SK-N-SH (cell line): ENCODE measurements at regions not wholly inside any gene's neighbourhood (a gene's known extent, or its start where the extent isn't known, plus 50 kb on each side); places are given as distances from the start of the nearest gene placed in this dataset.

Experiments
- CTCF ChIA-PET: fragments of 300-600, 350-600 bp; formaldehyde crosslinking; extraction: SDS; loops from one replicate; lab custom pipeline; 2021; lab: Yijun Ruan, JAX
- POLR2A ChIA-PET: fragments of 350-600 bp; sonication (Branson Sonifier 250); formaldehyde crosslinking; extraction: SDS; loops from one replicate; lab custom pipeline; 2020; ENCODE audit warnings: antibody characterized with exemption, inconsistent platforms; lab: Yijun Ruan, JAX
- DNase-seq: peaks from one replicate; pipeline ENCODE4 v3.0.0; 2012
- H2AFZ ChIP-seq: fragments of 200-600 bp; sonication (generic); 2 replicates; pipeline ENCODE4 v1.8.1; 2016; ENCODE audit warnings: antibody characterized with exemption, mild to moderate bottlenecking, low read depth
- H3F3A ChIP-seq: fragments of 200-600 bp; sonication (generic); replicated peaks from 2 replicates; pipeline ENCODE3; 2016; ENCODE audit warnings: antibody characterized with exemption, mild to moderate bottlenecking; ENCODE audit not compliant: insufficient read depth
- H3K27ac ChIP-seq, 2 experiments: fragments of 200-500 bp in 1 of 2; fragments of 200-600 bp in 1 of 2; sonication (Bioruptor generic) in 1 of 2; sonication (generic), shearing (Covaris generic) in 1 of 2; 2 replicates each; pipeline versions ENCODE4 v1.5.1 to v1.6.1; 2014 to 2016; ENCODE audit warnings: low read depth in 2 of 2, inconsistent platforms in 1 of 2, low read length in 1 of 2, mild to moderate bottlenecking in 1 of 2, mixed read lengths in 1 of 2
- H3K27me3 ChIP-seq: fragments of 200-600 bp; sonication (generic), shearing (Covaris generic); 2 replicates; pipeline ENCODE4 v1.6.1; 2016; ENCODE audit warnings: mixed run types; ENCODE audit not compliant: insufficient read depth
- H3K36me3 ChIP-seq, 2 experiments: fragments of 200-500 bp in 1 of 2; fragments of 200-600 bp in 1 of 2; sonication (Bioruptor generic) in 1 of 2; sonication (generic) in 1 of 2; replicated peaks in 1 of 2; 2 replicates each; pipeline versions ENCODE3 to v1.5.1; 2014 to 2016; ENCODE audit warnings: low read length in 1 of 2, mild to moderate bottlenecking in 1 of 2; ENCODE audit not compliant: insufficient read depth in 2 of 2, control insufficient read depth in 1 of 2
- H3K4me1 ChIP-seq, 2 experiments: fragments of 200-500 bp in 1 of 2; fragments of 200-600 bp in 1 of 2; sonication (Bioruptor generic) in 1 of 2; sonication (generic), shearing (Covaris generic) in 1 of 2; 2 replicates each; pipeline versions ENCODE4 v1.5.1 to v1.6.1; 2014 to 2016; ENCODE audit warnings: low read depth in 1 of 2, low read length in 1 of 2, mixed run types in 1 of 2; ENCODE audit not compliant: insufficient read depth in 2 of 2, control insufficient read depth in 1 of 2
- H3K4me2 ChIP-seq: fragments of 200-600 bp; sonication (generic), shearing (Covaris generic); 2 replicates; pipeline ENCODE4 v1.6.1; 2017; ENCODE audit warnings: mixed run types
- H3K4me3 ChIP-seq, 2 experiments: fragments of 200-500 bp in 1 of 2; fragments of 200-600 bp in 1 of 2; sonication (Bioruptor generic) in 1 of 2; sonication (generic), shearing (Covaris generic) in 1 of 2; 2 replicates each; pipeline versions ENCODE4 v1.5.1 to v1.8.1; 2014 to 2016; ENCODE audit warnings: low read depth in 2 of 2, inconsistent platforms in 1 of 2, low read length in 1 of 2, mild to moderate bottlenecking in 1 of 2, mixed read lengths in 1 of 2, moderate library complexity in 1 of 2
- H3K79me2 ChIP-seq: fragments of 200-600 bp; sonication (generic); 2 replicates; pipeline ENCODE4 v1.8.1; 2017; ENCODE audit warnings: mild to moderate bottlenecking; ENCODE audit not compliant: insufficient read depth
- H3K9ac ChIP-seq: fragments of 200-600 bp; sonication (generic); 2 replicates; pipeline ENCODE4 v1.6.1; 2017; ENCODE audit warnings: mixed run types
- H3K9me2 ChIP-seq: fragments of 200-600 bp; sonication (generic); 2 replicates; pipeline ENCODE4 v1.6.1; 2017; ENCODE audit warnings: mixed run types
- H3K9me3 ChIP-seq: fragments of 200-600 bp; sonication (generic); 2 replicates; pipeline ENCODE4 v1.6.1; 2017; ENCODE audit warnings: mixed run types, mild to moderate bottlenecking, moderate library complexity
- H4K20me1 ChIP-seq: fragments of 200-600 bp; sonication (generic); 2 replicates; pipeline ENCODE4 v1.6.1; 2017; ENCODE audit warnings: mild to moderate bottlenecking, mixed run types; ENCODE audit not compliant: insufficient read depth
- EZH2phosphoT487 ChIP-seq: fragments of 200-600 bp; sonication (generic); IDR thresholded peaks from 2 replicates; pipeline ENCODE4 v1.6.1; 2017; ENCODE audit warnings: low read depth, mixed run types, mild to moderate bottlenecking, antibody characterized with exemption, moderate library complexity, borderline replicate concordance
- FOXM1 ChIP-seq: IDR thresholded peaks from 2 replicates; pipeline ENCODE4 v1.4.0; 2012; ENCODE audit warnings: low read depth, mild to moderate bottlenecking
- GATA2 ChIP-seq: sonication (generic); formaldehyde crosslinking; IDR thresholded peaks from 2 replicates; pipeline ENCODE4 v1.5.0; 2020; ENCODE audit warnings: mild to moderate bottlenecking, missing genetic modification reagents
- JUND ChIP-seq: IDR thresholded peaks from 2 replicates; pipeline ENCODE4 v1.4.0; 2012
- MXI1 ChIP-seq: IDR thresholded peaks from 2 replicates; pipeline ENCODE4 v1.6.1; 2012; ENCODE audit warnings: mild to moderate bottlenecking, low read depth, low read length, improper control_type of control experiment
- NRF1 ChIP-seq: IDR thresholded peaks from 2 replicates; pipeline ENCODE4 v1.6.1; 2012; ENCODE audit warnings: low read depth, mild to moderate bottlenecking, low read length
- POLR2AphosphoS5 ChIP-seq: IDR thresholded peaks from 2 replicates; pipeline ENCODE4 v1.6.1; 2012; ENCODE audit warnings: low read depth, low read length
- SMC3 ChIP-seq: IDR thresholded peaks from 2 replicates; pipeline ENCODE4 v1.6.1; 2012; ENCODE audit warnings: low read depth, low read length, improper control_type of control experiment
- TAF1 ChIP-seq: IDR thresholded peaks from 2 replicates; pipeline ENCODE4 v1.6.1; 2012; ENCODE audit warnings: low read depth, mild to moderate bottlenecking, low read length, moderate library complexity, borderline replicate concordance
- TCF12 ChIP-seq: IDR thresholded peaks from 2 replicates; pipeline ENCODE4 v1.4.0; 2012
- USF1 ChIP-seq: IDR thresholded peaks from 2 replicates; pipeline ENCODE4 v1.4.0; 2012; ENCODE audit warnings: low read depth, borderline replicate concordance
- YY1 ChIP-seq: IDR thresholded peaks from 2 replicates; pipeline ENCODE4 v1.4.0; 2012; ENCODE audit warnings: low read depth, mild to moderate bottlenecking
- ZBTB33 ChIP-seq: IDR thresholded peaks from 2 replicates; pipeline ENCODE4 v1.4.0; 2012; ENCODE audit warnings: low read depth, borderline replicate concordance
- TF ChIP-seq, protein P1 (sequence below): IDR thresholded peaks from 2 replicates; pipeline ENCODE4 v1.6.1; 2012; ENCODE audit warnings: mild to moderate bottlenecking, low read depth, low read length, moderate library complexity
- TF ChIP-seq, protein P2 (sequence below): fragments of 200-600 bp; sonication (generic); IDR thresholded peaks from 2 replicates; pipeline ENCODE4 v1.6.1; 2017; ENCODE audit warnings: antibody characterized with exemption, mild to moderate bottlenecking, moderate library complexity
- TF ChIP-seq, protein P3 (sequence below): fragments of 150-350 bp; IDR thresholded peaks from 2 replicates; pipeline ENCODE4 v1.6.1; 2016; ENCODE audit warnings: mild to moderate bottlenecking, low read depth, low read length

GRCh38 chr12:16870845-16871244, 264.9 kb upstream of the LMO3 start (continued):
- TF ChIP-seq, protein P1, sequence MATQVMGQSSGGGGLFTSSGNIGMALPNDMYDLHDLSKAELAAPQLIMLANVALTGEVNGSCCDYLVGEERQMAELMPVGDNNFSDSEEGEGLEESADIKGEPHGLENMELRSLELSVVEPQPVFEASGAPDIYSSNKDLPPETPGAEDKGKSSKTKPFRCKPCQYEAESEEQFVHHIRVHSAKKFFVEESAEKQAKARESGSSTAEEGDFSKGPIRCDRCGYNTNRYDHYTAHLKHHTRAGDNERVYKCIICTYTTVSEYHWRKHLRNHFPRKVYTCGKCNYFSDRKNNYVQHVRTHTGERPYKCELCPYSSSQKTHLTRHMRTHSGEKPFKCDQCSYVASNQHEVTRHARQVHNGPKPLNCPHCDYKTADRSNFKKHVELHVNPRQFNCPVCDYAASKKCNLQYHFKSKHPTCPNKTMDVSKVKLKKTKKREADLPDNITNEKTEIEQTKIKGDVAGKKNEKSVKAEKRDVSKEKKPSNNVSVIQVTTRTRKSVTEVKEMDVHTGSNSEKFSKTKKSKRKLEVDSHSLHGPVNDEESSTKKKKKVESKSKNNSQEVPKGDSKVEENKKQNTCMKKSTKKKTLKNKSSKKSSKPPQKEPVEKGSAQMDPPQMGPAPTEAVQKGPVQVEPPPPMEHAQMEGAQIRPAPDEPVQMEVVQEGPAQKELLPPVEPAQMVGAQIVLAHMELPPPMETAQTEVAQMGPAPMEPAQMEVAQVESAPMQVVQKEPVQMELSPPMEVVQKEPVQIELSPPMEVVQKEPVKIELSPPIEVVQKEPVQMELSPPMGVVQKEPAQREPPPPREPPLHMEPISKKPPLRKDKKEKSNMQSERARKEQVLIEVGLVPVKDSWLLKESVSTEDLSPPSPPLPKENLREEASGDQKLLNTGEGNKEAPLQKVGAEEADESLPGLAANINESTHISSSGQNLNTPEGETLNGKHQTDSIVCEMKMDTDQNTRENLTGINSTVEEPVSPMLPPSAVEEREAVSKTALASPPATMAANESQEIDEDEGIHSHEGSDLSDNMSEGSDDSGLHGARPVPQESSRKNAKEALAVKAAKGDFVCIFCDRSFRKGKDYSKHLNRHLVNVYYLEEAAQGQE: no peak
- TF ChIP-seq EZH2phosphoT487 (no peak), YY1 (no peak), TCF12 (no peak), SMC3 (no peak)

DNA sequence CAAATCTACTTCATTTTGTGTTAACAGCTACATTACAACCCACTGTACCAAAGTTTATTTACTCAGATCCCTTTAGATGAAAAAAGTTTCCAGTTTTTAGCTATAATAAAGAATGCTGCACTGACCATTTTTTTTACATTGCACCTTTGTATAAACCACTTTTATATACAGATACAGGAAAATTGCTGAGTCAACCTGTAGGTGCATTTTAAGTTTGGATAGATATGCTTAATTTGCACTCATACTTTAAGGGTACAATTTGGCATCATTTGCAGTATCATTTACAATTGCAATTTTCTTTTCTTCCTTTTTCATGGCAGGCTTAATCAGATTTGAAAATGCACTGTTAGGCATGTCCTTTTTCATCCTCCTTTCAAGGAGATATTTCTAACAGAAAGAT, 257.8 kb upstream of the LMO3 start:
- no peak overlapping the region for H2AFZ ChIP-seq
- no peaks in the 10 kb centered on the region for H4K20me1 ChIP-seq
- H3K4me1 ChIP-seq: no peaks in the 10 kb centered on the region
- H3K4me2 ChIP-seq: no peak overlapping the region
- no peak for DNase-seq
- TF ChIP-seq TCF12: no peak
- no peak for TF ChIP-seq JUND
- TF ChIP-seq TAF1: no peak
- no peak for TF ChIP-seq YY1
- no peak for TF ChIP-seq MXI1
- TF ChIP-seq NRF1: no peak
- TF ChIP-seq USF1: no peak
- TF ChIP-seq, protein P2, sequence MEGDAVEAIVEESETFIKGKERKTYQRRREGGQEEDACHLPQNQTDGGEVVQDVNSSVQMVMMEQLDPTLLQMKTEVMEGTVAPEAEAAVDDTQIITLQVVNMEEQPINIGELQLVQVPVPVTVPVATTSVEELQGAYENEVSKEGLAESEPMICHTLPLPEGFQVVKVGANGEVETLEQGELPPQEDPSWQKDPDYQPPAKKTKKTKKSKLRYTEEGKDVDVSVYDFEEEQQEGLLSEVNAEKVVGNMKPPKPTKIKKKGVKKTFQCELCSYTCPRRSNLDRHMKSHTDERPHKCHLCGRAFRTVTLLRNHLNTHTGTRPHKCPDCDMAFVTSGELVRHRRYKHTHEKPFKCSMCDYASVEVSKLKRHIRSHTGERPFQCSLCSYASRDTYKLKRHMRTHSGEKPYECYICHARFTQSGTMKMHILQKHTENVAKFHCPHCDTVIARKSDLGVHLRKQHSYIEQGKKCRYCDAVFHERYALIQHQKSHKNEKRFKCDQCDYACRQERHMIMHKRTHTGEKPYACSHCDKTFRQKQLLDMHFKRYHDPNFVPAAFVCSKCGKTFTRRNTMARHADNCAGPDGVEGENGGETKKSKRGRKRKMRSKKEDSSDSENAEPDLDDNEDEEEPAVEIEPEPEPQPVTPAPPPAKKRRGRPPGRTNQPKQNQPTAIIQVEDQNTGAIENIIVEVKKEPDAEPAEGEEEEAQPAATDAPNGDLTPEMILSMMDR: no peak
- no peak for TF ChIP-seq GATA2 (CRISPR knock-in tag)
- TF ChIP-seq FOXM1: no peak
- TF ChIP-seq, protein P3, sequence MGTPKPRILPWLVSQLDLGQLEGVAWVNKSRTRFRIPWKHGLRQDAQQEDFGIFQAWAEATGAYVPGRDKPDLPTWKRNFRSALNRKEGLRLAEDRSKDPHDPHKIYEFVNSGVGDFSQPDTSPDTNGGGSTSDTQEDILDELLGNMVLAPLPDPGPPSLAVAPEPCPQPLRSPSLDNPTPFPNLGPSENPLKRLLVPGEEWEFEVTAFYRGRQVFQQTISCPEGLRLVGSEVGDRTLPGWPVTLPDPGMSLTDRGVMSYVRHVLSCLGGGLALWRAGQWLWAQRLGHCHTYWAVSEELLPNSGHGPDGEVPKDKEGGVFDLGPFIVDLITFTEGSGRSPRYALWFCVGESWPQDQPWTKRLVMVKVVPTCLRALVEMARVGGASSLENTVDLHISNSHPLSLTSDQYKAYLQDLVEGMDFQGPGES: no peak
- no peak for TF ChIP-seq POLR2AphosphoS5
- no peak for TF ChIP-seq ZBTB33
- no peaks in the 10 kb centered on the region for H3F3A ChIP-seq
- H3K9ac ChIP-seq: no peak overlapping the region
- CTCF ChIA-PET: no interaction called here
- no peaks in the 10 kb centered on the region for H3K79me2 ChIP-seq
- H3K9me2 ChIP-seq: no peaks in the 10 kb centered on the region
- H3K4me3 ChIP-seq: no peak overlapping the region
- H3K27ac ChIP-seq: no peak overlapping the region
- H3K9me3 ChIP-seq: no peaks in the 10 kb centered on the region
- no peaks in the 10 kb centered on the region for H3K36me3 ChIP-seq
- POLR2A ChIA-PET: no interaction called here
- no peaks in the 10 kb centered on the region for H3K27me3 ChIP-seq
